DOHH2 (cell line): ENCODE measurements at regions not wholly inside any gene's neighbourhood (a gene's known extent, or its start where the extent isn't known, plus 50 kb on each side); places are given as distances from the start of the nearest gene placed in this dataset.

ENCODE experiments used
- CTCF ChIP-seq: fragments of 200-600 bp; sonication (generic); IDR thresholded peaks from one replicate; pipeline ENCODE4 v1.5.1; 2014; ENCODE audit warnings: antibody characterized with exemption, mild to moderate bottlenecking, low read depth, low read length; ENCODE audit not compliant: poor library complexity, severe bottlenecking
- EZH2phosphoT487 ChIP-seq: fragments of 200-600 bp; sonication (generic); IDR thresholded peaks from 2 replicates; pipeline ENCODE4 v1.6.1; 2017; ENCODE audit warnings: borderline replicate concordance, mild to moderate bottlenecking, antibody characterized with exemption, low read length, moderate library complexity, mixed read lengths

GRCh38 chr12:105892362-105892910 is 246.3 kb downstream of the NUAK1 start:
- TF ChIP-seq CTCF (no peak), EZH2phosphoT487 (no peak)
